T-helper 2 cell treated with Interferon-gamma antibody and Interleukin-4, amounts not matched to agents 100 ng/mL and 5 ng/mL, for 36 hours (primary cell): ENCODE measurements at regions not wholly inside any gene's neighbourhood (a gene's known extent, or its start where the extent isn't known, plus 50 kb on each side); places are given as distances from the start of the nearest gene placed in this dataset.
"Not testable (repeated sequence)": the region's sequence is repeated elsewhere in the genome, so short reads cannot be mapped to it uniquely, and the experiment has no call there.

Experiments
- intact Hi-C: fragments of 100-400 bp; cut with micrococcal nuclease; formaldehyde crosslinking; loops from one replicate; pipeline ENCODE4 v1.15.1; 2023

- intact Hi-C loops: no loop called here
Measured at GRCh38 chr9:87359958-87360601, 137.6 kb upstream of the DAPK1 start.

- intact Hi-C loops: no loop called here
Measured at GRCh38 chr9:87370049-87370685, 127.5 kb upstream of the DAPK1 start.

GRCh38 chr9:87371795-87372355 lies 125.8 kb upstream of the DAPK1 start:
- intact Hi-C loops: no loop called here

GRCh38 chr9:87372356-87372851 lies 125.3 kb upstream of the DAPK1 start:
- intact Hi-C loops: no loop called here

GRCh38 chr9:87374023-87374919 lies 123.4 kb upstream of the DAPK1 start:
- intact Hi-C loops: not testable (repeated sequence)

GRCh38 chr9:87375397-87376073 lies 122.1 kb upstream of the DAPK1 start:
- intact Hi-C loops: no loop called here

GRCh38 chr9:87378676-87379075 lies 119.0 kb upstream of the DAPK1 start:
- intact Hi-C loops: no loop called here

GRCh38 chr9:87379300-87379699 lies 118.4 kb upstream of the DAPK1 start:
- intact Hi-C loops: no loop called here

GRCh38 chr9:87381050-87381711 lies 116.5 kb upstream of the DAPK1 start:
- intact Hi-C loops: no loop called here

- intact Hi-C loops: no loop called here
Measured at GRCh38 chr9:87381746-87382145, 115.9 kb upstream of the DAPK1 start.

GRCh38 chr9:87382900-87383299 lies 114.8 kb upstream of the DAPK1 start:
- intact Hi-C loops: no loop called here

- intact Hi-C loops: no loop called here
Measured at GRCh38 chr9:87383344-87384150, 114.1 kb upstream of the DAPK1 start.

GRCh38 chr9:87386490-87387025 lies 111.1 kb upstream of the DAPK1 start:
- intact Hi-C loops: no loop called here

GRCh38 chr9:87387351-87388011 lies 110.2 kb upstream of the DAPK1 start:
- intact Hi-C loops: no loop called here

GRCh38 chr9:87388708-87389107 lies 109.0 kb upstream of the DAPK1 start:
- intact Hi-C loops: not testable (repeated sequence)

GRCh38 chr9:87389936-87390335 lies 107.7 kb upstream of the DAPK1 start:
- intact Hi-C loops: no loop called here

GRCh38 chr9:87390361-87390760 lies 107.3 kb upstream of the DAPK1 start:
- intact Hi-C loops: no loop called here

- intact Hi-C loops: no loop called here
Measured at GRCh38 chr9:87392086-87392485, 105.6 kb upstream of the DAPK1 start.

GRCh38 chr9:87393706-87394230 lies 103.9 kb upstream of the DAPK1 start:
- intact Hi-C loops: no loop called here
